ENCODE measurements at regions not wholly inside any gene's neighbourhood (a gene's known extent, or its start where the extent isn't known, plus 50 kb on each side); places are given as distances from the start of the nearest gene placed in this dataset.
"Not testable (repeated sequence)": the region's sequence is repeated elsewhere in the genome, so short reads cannot be mapped to it uniquely, and the experiment has no call there.

GRCh38 chr10:124319926-124320391 is 98.8 kb downstream of the OAT start:
- Histone ChIP-seq H3K9me3 (no peaks in the 10 kb centered on the region), H3K36me3 (no peaks in the 10 kb centered on the region), H3K4me1 (no peaks in the 10 kb centered on the region), H3K27me3 (no peaks in the 10 kb centered on the region), H3K4me3 (no peak overlapping the region), H3K27ac (no peak overlapping the region)
- no peak for TF ChIP-seq CTCF (IDR thresholded peaks at IDR 0.05)
- no peak for TF ChIP-seq POLR2A (IDR thresholded peaks at IDR 0.05)
- DNase-seq, result no peak

GRCh38 chr10:124319520-124319919 is 99.2 kb downstream of the OAT start:
- H3K27me3 ChIP-seq, H3K36me3 ChIP-seq, H3K4me3 ChIP-seq, H3K9me3 ChIP-seq, H3K27ac ChIP-seq, H3K4me1 ChIP-seq, DNase-seq: not testable (repeated sequence)

- H3K27me3 ChIP-seq, result no peaks in the 10 kb centered on the region
- H3K9me3 ChIP-seq, result no peaks in the 10 kb centered on the region
- H3K36me3 ChIP-seq, result no peaks in the 10 kb centered on the region
- no peak overlapping the region for H3K27ac ChIP-seq
- H3K4me3 ChIP-seq, result no peak overlapping the region
- TF ChIP-seq POLR2A (IDR thresholded peaks at IDR 0.05), result no peak
- no peak for TF ChIP-seq CTCF (IDR thresholded peaks at IDR 0.05)
- H3K4me1 ChIP-seq, result no peaks in the 10 kb centered on the region
- DNase-seq, result no peak
Observed at GRCh38 chr10:124318811-124319210, 99.9 kb downstream of the OAT start.

DNA sequence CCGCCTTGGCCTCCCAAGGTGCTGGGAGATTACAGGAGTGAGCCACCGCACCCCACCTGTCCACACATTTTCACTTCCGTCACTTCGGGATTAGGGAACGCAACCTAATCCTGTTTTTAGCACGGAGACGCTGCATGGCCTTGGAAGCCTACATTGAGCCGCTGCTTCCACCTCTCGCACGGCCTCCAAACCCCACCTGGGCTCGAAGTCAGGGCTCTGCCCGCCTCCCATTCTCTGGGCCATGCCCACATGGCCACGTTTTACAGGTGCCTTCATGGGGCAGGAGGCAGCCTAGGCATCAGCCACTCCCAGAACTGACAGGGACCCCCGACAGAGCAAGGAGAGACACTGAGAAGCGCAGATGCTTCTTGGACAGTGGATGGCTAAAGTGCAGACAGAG is 100.6 kb downstream of the OAT start:
- Histone ChIP-seq H3K27ac (no peak overlapping the region), H3K4me3 (no peak overlapping the region), H3K9me3 (no peaks in the 10 kb centered on the region), H3K4me1 (no peaks in the 10 kb centered on the region), H3K27me3 (no peaks in the 10 kb centered on the region), H3K36me3 (no peaks in the 10 kb centered on the region)
- DNase-seq, result no peak
- TF ChIP-seq POLR2A (IDR thresholded peaks at IDR 0.05), result no peak
- no peak for TF ChIP-seq CTCF (IDR thresholded peaks at IDR 0.05)

GRCh38 chr10:124316326-124316725 is 102.4 kb downstream of the OAT start:
- H3K4me1 ChIP-seq, result no peaks in the 10 kb centered on the region
- no peak overlapping the region for H3K27ac ChIP-seq

GRCh38 chr10:124315591-124316270 is 103.0 kb downstream of the OAT start:
- TF ChIP-seq POLR2A (IDR thresholded peaks at IDR 0.05), result no peak
- no peak for TF ChIP-seq CTCF (IDR thresholded peaks at IDR 0.05)

More at GRCh38 chr10:124316326-124316725, 102.4 kb downstream of the OAT start:
- no peak for DNase-seq
- TF ChIP-seq CTCF (IDR thresholded peaks at IDR 0.05), result no peak
- no peak for TF ChIP-seq POLR2A (IDR thresholded peaks at IDR 0.05)
- Histone ChIP-seq H3K27me3 (no peaks in the 10 kb centered on the region), H3K9me3 (no peaks in the 10 kb centered on the region), H3K4me3 (no peak overlapping the region), H3K36me3 (no peaks in the 10 kb centered on the region)

More at GRCh38 chr10:124315591-124316270, 103.0 kb downstream of the OAT start:
- H3K4me1 ChIP-seq, result no peaks in the 10 kb centered on the region
- no peak overlapping the region for H3K4me3 ChIP-seq
- no peaks in the 10 kb centered on the region for H3K36me3 ChIP-seq
- H3K27me3 ChIP-seq, result no peaks in the 10 kb centered on the region
- no peaks in the 10 kb centered on the region for H3K9me3 ChIP-seq
- DNase-seq, result no peak
- no peak overlapping the region for H3K27ac ChIP-seq

Measured in Peyer's patch (tissue), 4 donors.